ENCODE measurements at regions not wholly inside any gene's neighbourhood (a gene's known extent, or its start where the extent isn't known, plus 50 kb on each side); places are given as distances from the start of the nearest gene placed in this dataset.

DNA sequence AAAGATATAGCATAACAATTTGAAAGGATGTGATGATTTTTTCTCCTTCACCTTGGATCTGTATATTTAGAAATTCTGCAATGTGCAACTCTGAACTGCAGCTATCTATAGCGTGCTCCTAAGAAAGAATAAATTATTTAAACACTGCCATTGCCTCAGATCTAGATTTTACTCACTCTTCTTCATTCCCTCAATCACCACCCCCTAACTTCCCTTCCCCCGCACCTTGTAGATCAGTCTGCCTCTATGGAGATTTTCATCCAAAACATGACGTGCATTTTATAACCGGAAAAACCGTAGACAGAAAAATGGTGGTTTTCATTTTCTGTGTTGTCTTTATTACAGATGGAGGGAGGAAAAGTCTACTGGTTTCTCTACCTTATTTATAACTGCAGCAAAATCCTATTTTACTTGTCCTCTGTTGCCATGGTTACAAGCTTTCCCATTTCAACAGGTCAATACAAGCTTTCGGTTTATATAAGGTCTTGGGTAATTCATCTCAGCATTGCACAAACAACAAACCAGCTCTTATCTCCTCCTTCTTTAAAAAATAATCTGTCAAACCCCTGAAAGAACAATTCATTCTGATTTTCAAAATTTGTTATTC lies 480.0 kb downstream of the TAF11L14 start:
- H3K4me1 ChIP-seq: no peaks in the 10 kb centered on the region

DNA sequence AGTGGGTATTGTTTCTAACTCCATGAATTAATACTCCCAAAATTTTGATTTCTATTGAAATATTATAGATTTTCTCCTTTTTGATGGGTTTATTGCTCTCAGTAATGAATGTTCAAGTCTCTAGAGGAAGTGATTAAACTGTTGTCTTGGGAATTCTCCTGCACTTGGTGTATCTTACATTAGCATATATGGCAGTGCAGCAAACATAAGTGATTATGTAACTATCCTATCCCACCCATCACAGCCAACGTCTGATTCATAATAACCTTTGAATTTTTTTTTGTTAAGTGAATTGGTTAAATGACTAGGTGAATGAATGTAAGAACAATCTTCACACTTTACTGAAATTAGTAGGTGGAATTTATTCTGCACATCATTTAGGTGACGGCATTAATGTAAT lies 483.7 kb downstream of the TAF11L14 start:
- DNase-seq: no peak
- Histone ChIP-seq H3K4me3 (ENCODE audit: low read depth, low read length) (no peak overlapping the region), H3K4me1 (no peaks in the 10 kb centered on the region), H3K9me3 (no peaks in the 10 kb centered on the region), H3K36me3 (no peaks in the 10 kb centered on the region), H3K27me3 (peaks cover 2% of the 10 kb centered on the region; the same call in 1 of the 2 replicates)
- TF ChIP-seq, protein P1, sequence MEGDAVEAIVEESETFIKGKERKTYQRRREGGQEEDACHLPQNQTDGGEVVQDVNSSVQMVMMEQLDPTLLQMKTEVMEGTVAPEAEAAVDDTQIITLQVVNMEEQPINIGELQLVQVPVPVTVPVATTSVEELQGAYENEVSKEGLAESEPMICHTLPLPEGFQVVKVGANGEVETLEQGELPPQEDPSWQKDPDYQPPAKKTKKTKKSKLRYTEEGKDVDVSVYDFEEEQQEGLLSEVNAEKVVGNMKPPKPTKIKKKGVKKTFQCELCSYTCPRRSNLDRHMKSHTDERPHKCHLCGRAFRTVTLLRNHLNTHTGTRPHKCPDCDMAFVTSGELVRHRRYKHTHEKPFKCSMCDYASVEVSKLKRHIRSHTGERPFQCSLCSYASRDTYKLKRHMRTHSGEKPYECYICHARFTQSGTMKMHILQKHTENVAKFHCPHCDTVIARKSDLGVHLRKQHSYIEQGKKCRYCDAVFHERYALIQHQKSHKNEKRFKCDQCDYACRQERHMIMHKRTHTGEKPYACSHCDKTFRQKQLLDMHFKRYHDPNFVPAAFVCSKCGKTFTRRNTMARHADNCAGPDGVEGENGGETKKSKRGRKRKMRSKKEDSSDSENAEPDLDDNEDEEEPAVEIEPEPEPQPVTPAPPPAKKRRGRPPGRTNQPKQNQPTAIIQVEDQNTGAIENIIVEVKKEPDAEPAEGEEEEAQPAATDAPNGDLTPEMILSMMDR (IDR thresholded peaks at IDR 0.05; ENCODE audit: low read depth, low read length): no peak

More for the DNA sequence above, 480.0 kb downstream of the TAF11L14 start:
- Histone ChIP-seq H3K4me3 (ENCODE audit: low read depth, low read length) (no peak overlapping the region), H3K36me3 (no peaks in the 10 kb centered on the region), H3K27me3 (peaks cover 2% of the 10 kb centered on the region; the same call in 1 of the 2 replicates), H3K9me3 (no peaks in the 10 kb centered on the region)
- TF ChIP-seq, protein P1 (IDR thresholded peaks at IDR 0.05; ENCODE audit: low read depth, low read length): no peak
- no peak for DNase-seq

DNA sequence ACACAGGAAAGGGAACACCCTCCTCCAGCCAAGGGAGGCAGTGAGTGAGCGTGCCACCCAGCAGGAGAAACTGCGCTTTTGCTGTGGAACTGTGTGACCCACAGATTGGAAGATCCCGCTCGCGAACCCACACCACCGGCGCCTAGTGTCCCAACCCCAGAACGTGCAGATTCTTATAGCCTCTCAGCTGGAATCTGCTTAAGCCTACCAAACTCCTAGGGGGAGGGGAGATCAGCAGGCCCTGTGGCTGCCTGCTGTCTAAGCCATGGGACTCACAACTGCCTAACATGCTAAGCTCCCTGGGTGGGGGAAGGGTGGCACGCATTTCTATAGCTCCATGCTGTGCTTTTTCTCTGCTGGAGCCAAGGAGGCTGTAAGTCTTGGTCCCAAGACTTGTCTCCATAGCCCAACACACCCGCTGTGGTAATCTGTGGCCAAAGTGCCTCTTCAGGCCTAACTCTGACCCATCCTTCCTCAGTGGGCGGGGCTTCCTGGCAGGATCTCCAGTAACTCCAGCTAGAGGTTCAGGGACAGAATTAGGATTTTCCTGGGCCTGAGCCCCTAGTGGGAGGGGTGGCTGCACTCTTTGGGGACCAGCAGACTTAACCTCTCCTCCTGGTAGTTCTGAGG lies 485.0 kb downstream of the TAF11L14 start:
- Histone ChIP-seq H3K4me3 (ENCODE audit: low read depth, low read length) (no peak overlapping the region), H3K36me3 (no peaks in the 10 kb centered on the region), H3K4me1 (no peaks in the 10 kb centered on the region), H3K27me3 (peaks cover 2% of the 10 kb centered on the region; the same call in 1 of the 2 replicates), H3K9me3 (no peaks in the 10 kb centered on the region)
- TF ChIP-seq, protein P1 (IDR thresholded peaks at IDR 0.05; ENCODE audit: low read depth, low read length): no peak
- DNase-seq: peak; percentile 4

DNA sequence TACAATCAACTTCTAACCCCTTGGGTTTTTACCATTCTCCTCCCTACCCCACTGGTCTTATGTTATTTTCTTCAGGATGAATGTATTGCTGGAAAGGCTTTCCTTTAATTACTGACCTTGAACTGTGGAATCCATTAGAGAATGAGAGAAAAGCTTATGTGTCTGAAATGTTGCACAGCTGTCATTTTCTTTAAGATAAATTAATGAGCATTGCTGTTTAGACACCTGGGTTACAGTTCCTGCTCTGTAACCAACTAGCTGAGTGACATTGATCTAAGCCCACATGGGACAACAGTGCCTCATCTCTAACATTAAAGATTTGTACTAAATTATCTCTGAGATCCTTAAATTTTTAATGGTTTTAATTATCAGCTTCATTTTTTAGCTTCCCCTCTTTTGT lies 507.0 kb downstream of the TAF11L14 start:
- Histone ChIP-seq H3K27me3 (no peaks in the 10 kb centered on the region), H3K9me3 (no peaks in the 10 kb centered on the region), H3K4me3 (ENCODE audit: low read depth, low read length) (no peak overlapping the region), H3K36me3 (no peaks in the 10 kb centered on the region), H3K4me1 (no peaks in the 10 kb centered on the region)
- DNase-seq: no peak
- TF ChIP-seq, protein P1 (IDR thresholded peaks at IDR 0.05; ENCODE audit: low read depth, low read length): no peak

DNA sequence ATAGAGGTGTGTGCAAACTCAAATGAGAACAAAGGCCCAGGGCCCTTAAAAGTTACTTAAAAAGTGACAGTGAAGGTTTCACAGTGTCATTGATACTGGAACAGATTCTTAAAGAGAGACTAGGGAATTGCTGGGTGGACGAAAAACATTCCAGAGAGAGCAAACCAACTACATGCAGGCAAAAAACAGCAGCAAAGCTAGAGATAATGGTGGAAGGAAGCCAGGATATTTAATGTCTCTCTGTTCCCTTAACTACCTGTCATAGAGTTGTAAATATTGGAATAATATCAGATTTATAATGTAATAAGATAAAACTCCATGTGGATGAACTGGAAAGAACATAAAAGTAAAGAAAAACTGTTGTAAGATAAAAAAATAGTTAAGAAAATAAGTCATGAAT lies 508.6 kb downstream of the TAF11L14 start:
- H3K36me3 ChIP-seq: no peaks in the 10 kb centered on the region
- no peak overlapping the region for H3K4me3 ChIP-seq (ENCODE audit: low read depth, low read length)
- TF ChIP-seq, protein P1 (IDR thresholded peaks at IDR 0.05; ENCODE audit: low read depth, low read length): no peak
- H3K4me1 ChIP-seq: no peaks in the 10 kb centered on the region
- no peaks in the 10 kb centered on the region for H3K27me3 ChIP-seq
- DNase-seq: no peak
- no peaks in the 10 kb centered on the region for H3K9me3 ChIP-seq

DNA sequence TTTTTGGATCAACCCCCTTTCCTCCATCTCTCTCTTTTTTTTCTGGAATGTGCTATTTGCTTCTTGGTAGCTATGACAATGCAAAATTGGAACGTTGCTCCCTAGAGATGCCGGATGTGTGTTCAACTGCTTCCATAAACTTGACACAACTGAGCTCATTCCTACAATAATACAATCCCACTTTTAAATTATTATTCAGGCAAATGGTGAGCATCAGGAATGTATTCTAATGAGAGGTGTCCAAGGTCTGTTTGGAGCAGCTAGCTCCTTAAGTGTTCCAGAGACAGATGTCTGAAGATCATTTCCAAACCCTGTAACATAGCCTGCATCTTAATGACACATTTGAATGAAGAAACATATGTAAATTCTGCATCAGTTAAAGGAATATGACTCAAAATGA lies 518.4 kb downstream of the TAF11L14 start:
- Histone ChIP-seq H3K27me3 (no peaks in the 10 kb centered on the region), H3K4me3 (ENCODE audit: low read depth, low read length) (no peak overlapping the region), H3K9me3 (no peaks in the 10 kb centered on the region), H3K36me3 (no peaks in the 10 kb centered on the region), H3K4me1 (no peaks in the 10 kb centered on the region)
- TF ChIP-seq, protein P1 (IDR thresholded peaks at IDR 0.05; ENCODE audit: low read depth, low read length): no peak
- no peak for DNase-seq
